ENCODE measurements at regions not wholly inside any gene's neighbourhood (a gene's known extent, or its start where the extent isn't known, plus 50 kb on each side); places are given as distances from the start of the nearest gene placed in this dataset.

DNA sequence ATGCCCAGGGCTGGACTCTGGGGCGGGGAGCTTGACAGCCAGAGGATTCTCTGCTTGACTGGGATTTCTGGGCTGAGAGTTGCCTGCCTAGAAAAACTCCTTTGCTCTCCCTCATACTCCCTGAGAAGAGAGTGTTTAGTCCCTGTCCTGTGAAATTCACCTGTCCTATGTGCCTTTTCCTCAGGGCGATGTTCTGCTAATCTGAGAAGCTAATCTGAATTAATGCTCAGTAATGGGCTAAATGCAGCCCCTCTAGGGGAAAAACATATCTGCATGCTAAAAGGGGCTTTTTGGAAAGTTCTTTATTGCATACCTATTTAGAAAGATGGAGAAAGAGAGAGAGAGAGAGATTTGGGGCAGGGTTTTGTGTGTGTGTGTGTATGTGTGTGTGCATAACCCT lies 454.4 kb downstream of the GATA3 start:
- no peaks in the 10 kb centered on the region for H3K36me3 ChIP-seq (ENCODE audit: control insufficient read depth, insufficient read depth, low read length)
- TF ChIP-seq, protein P1, sequence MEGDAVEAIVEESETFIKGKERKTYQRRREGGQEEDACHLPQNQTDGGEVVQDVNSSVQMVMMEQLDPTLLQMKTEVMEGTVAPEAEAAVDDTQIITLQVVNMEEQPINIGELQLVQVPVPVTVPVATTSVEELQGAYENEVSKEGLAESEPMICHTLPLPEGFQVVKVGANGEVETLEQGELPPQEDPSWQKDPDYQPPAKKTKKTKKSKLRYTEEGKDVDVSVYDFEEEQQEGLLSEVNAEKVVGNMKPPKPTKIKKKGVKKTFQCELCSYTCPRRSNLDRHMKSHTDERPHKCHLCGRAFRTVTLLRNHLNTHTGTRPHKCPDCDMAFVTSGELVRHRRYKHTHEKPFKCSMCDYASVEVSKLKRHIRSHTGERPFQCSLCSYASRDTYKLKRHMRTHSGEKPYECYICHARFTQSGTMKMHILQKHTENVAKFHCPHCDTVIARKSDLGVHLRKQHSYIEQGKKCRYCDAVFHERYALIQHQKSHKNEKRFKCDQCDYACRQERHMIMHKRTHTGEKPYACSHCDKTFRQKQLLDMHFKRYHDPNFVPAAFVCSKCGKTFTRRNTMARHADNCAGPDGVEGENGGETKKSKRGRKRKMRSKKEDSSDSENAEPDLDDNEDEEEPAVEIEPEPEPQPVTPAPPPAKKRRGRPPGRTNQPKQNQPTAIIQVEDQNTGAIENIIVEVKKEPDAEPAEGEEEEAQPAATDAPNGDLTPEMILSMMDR (IDR thresholded peaks at IDR 0.05; ENCODE audit: insufficient read depth, low read length, poor library complexity, severe bottlenecking) = no peak
- no peak overlapping the region for H3K4me3 ChIP-seq (ENCODE audit: low read depth, low read length)
- no peaks in the 10 kb centered on the region for H3K27me3 ChIP-seq (ENCODE audit: control insufficient read depth, insufficient read depth, low read length)
- no peak for DNase-seq (ENCODE audit: low read depth)

DNA sequence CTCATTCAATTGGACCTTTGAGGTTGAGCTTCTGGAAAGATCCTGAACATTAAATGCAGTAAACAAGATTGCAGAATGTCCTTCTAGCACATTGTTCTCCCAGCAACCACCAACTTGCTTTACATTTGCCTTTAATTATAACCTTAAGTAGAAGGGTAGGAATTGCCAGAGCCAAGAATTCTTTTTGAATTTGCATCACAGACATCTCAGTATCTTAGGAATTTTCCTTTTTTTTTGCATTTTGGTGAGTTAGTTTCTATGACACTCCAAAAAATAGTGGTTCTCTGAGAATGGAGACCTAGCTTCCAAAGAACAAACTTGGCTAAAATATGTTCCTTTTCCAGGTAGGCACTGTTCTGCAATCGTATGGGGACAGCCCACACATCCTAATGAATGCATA lies 456.0 kb downstream of the GATA3 start:
- H3K4me3 ChIP-seq (ENCODE audit: low read depth, low read length) = no peak overlapping the region
- no peaks in the 10 kb centered on the region for H3K27me3 ChIP-seq (ENCODE audit: control insufficient read depth, insufficient read depth, low read length)

DNA sequence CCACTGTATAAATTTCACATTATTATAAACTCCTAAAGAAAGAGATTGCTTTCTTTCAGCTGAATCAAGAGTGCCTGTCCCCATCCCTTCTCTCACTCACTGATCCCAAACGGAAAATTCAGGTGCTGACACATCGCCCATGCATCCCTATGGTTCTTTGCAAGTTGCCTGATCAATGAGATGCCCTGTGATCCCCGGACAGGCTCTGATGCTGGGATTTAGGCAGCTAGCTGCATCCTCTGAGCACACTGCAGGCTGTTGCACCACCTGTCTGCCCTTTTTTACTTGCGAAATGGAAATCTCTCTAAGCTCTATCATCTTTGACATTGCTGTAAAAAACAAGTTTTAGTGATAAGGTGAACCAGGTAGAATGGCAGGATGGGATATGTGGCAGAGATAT lies 456.5 kb downstream of the GATA3 start:
- Histone ChIP-seq H3K36me3 (ENCODE audit: control insufficient read depth, insufficient read depth, low read length) (no peaks in the 10 kb centered on the region), H3K27me3 (ENCODE audit: control insufficient read depth, insufficient read depth, low read length) (no peaks in the 10 kb centered on the region), H3K4me3 (ENCODE audit: low read depth, low read length) (no peak overlapping the region)
- TF ChIP-seq, protein P1 (IDR thresholded peaks at IDR 0.05; ENCODE audit: insufficient read depth, low read length, poor library complexity, severe bottlenecking) = no peak
- DNase-seq (ENCODE audit: low read depth) = no peak

More for the DNA sequence above, 456.0 kb downstream of the GATA3 start:
- no peak for DNase-seq (ENCODE audit: low read depth)
- H3K36me3 ChIP-seq (ENCODE audit: control insufficient read depth, insufficient read depth, low read length) = no peaks in the 10 kb centered on the region
- TF ChIP-seq, protein P1 (IDR thresholded peaks at IDR 0.05; ENCODE audit: insufficient read depth, low read length, poor library complexity, severe bottlenecking) = no peak

DNA sequence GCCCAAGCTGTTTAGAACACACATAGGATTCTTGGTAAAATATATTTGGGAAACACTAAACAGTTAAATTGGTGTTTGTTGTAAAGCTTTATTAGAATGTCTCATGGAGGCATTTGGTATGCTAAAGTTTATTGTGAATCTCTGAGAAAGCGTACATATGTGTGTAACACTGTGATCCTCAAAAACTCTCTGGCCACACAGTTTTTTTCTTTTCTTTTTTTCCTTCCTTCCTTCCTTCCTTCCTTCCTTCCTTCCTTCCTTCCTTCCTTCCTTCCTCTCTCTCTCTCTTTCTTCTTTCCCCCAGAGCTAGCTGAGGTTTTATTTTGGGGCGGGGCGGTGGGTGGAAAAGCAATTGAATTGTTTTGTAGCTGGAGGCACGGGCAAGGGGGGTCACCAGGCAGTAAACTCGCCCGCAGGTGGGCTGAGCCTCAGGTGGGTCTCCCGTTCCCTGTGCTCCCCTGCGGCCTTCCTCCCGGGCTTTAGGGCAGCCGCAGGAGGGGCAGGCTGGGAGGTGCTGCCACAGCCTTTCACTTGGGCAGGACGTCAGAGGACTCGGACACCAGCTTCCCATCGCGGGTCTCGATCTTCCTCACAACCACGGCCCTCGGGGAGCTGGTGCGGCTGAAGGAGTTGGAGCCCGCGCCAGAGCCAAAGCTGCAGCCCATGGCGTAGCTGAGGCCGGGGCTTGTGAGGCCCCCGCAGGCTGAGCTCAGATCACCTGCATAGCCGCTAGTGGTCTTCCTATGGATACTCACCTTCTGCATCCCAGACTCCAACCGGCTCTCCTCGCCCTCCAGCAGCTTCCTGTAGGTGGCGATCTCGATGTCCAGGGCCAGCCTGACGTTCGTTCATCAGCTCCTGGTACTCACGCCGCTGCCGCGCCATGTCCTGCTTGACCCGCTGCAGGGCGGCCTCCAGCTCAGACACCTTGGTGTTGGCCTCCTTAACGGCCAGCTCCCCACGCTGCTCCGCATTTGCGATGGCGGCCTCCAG lies 459.0 kb downstream of the GATA3 start:
- no peaks in the 10 kb centered on the region for H3K36me3 ChIP-seq (ENCODE audit: control insufficient read depth, insufficient read depth, low read length)
- H3K27me3 ChIP-seq (ENCODE audit: control insufficient read depth, insufficient read depth, low read length) = no peaks in the 10 kb centered on the region
- DNase-seq (ENCODE audit: low read depth) = no peak
- TF ChIP-seq, protein P1 (IDR thresholded peaks at IDR 0.05; ENCODE audit: insufficient read depth, low read length, poor library complexity, severe bottlenecking) = no peak
- no peak overlapping the region for H3K4me3 ChIP-seq (ENCODE audit: low read depth, low read length)

DNA sequence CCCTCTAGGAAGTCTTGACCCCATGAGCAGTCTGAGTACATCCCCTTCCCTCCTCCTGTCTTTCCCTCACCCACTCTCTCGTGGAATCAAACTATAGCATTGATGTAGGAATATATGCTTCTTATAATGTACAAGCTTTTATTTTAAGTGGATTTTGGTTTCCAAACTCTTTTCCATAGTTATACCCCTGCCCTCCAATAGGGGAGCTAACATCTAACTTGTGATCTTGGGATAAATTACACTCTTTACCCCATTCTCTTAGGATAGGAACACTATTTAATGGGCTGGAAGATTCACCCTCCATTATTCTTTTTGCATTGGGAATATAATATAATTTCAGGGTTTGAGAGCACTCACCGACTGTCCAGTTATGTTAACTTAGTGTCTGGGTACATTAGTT lies 465.9 kb downstream of the GATA3 start:
- Histone ChIP-seq H3K27me3 (ENCODE audit: control insufficient read depth, insufficient read depth, low read length) (no peaks in the 10 kb centered on the region), H3K36me3 (ENCODE audit: control insufficient read depth, insufficient read depth, low read length) (no peaks in the 10 kb centered on the region), H3K4me3 (ENCODE audit: low read depth, low read length) (no peak overlapping the region)
- TF ChIP-seq, protein P1 (IDR thresholded peaks at IDR 0.05; ENCODE audit: insufficient read depth, low read length, poor library complexity, severe bottlenecking) = no peak
- DNase-seq (ENCODE audit: low read depth) = no peak

Data from kidney epithelial cell (primary cell).